ENCODE measurements at regions not wholly inside any gene's neighbourhood (a gene's known extent, or its start where the extent isn't known, plus 50 kb on each side); places are given as distances from the start of the nearest gene placed in this dataset.

GRCh38 chr2:100192300-100192699, 49.9 kb upstream of the AFF3 start:
- Histone ChIP-seq H3K4me1 (replicated peaks) (peaks cover 2% of the 10 kb centered on the region), H3K9me3 (no peaks in the 10 kb centered on the region), H3K4me3 (no peak overlapping the region), H3K27ac (no peak overlapping the region), H3K36me3 (no peaks in the 10 kb centered on the region), H3K27me3 (replicated peaks; ENCODE audit: insufficient read depth) (no peaks in the 10 kb centered on the region)
- no peak for DNase-seq (ENCODE audit: low spot score)
- no peak for TF ChIP-seq POLR2AphosphoS5 (IDR thresholded peaks at IDR 0.05)
- TF ChIP-seq CTCF (IDR thresholded peaks at IDR 0.05), result no peak
- no peak for TF ChIP-seq POLR2A (IDR thresholded peaks at IDR 0.05)
- intact Hi-C loops (cut with DNase I), result no loop called here
- 96% methylated on average over 3 of the region's 3 CpGs for WGBS

Measured in prostate gland (tissue), 2 donors.